DOHH2 (cell line): ENCODE measurements at regions not wholly inside any gene's neighbourhood (a gene's known extent, or its start where the extent isn't known, plus 50 kb on each side); places are given as distances from the start of the nearest gene placed in this dataset.

Source experiments
- EZH2phosphoT487 ChIP-seq: fragments of 200-600 bp; sonication (generic); IDR thresholded peaks from 2 replicates; pipeline ENCODE4 v1.6.1; 2017; ENCODE audit warnings: borderline replicate concordance, mild to moderate bottlenecking, antibody characterized with exemption, low read length, moderate library complexity, mixed read lengths
- TF ChIP-seq, protein P1 (sequence below): fragments of 200-600 bp; sonication (generic); IDR thresholded peaks from one replicate; pipeline ENCODE4 v1.5.1; 2014; ENCODE audit warnings: antibody characterized with exemption, mild to moderate bottlenecking, low read depth, low read length; ENCODE audit not compliant: poor library complexity, severe bottlenecking

DNA sequence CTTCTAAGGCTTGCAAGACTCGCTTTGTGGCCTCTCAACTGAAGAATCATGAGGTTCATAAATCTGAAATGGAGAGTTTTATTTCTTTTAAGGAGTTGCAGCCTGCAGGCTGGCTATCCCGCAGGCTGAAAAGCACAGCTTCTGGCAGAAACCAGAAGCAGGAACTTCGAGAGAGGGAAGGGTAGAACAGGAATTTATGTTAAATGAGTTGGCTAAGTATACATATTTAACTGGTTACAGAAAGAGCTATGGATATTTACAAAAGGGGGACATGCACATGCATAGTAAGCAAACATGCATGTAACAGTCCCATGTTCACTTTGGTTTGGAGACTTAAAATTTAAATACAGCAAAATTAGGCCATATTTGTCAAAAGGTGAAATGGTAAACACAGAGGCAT lies 787.0 kb downstream of the TFAP2A start:
- TF ChIP-seq, protein P1, sequence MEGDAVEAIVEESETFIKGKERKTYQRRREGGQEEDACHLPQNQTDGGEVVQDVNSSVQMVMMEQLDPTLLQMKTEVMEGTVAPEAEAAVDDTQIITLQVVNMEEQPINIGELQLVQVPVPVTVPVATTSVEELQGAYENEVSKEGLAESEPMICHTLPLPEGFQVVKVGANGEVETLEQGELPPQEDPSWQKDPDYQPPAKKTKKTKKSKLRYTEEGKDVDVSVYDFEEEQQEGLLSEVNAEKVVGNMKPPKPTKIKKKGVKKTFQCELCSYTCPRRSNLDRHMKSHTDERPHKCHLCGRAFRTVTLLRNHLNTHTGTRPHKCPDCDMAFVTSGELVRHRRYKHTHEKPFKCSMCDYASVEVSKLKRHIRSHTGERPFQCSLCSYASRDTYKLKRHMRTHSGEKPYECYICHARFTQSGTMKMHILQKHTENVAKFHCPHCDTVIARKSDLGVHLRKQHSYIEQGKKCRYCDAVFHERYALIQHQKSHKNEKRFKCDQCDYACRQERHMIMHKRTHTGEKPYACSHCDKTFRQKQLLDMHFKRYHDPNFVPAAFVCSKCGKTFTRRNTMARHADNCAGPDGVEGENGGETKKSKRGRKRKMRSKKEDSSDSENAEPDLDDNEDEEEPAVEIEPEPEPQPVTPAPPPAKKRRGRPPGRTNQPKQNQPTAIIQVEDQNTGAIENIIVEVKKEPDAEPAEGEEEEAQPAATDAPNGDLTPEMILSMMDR, result no peak
- TF ChIP-seq EZH2phosphoT487, result no peak
